EH (cell line): ENCODE measurements at regions not wholly inside any gene's neighbourhood (a gene's known extent, or its start where the extent isn't known, plus 50 kb on each side); places are given as distances from the start of the nearest gene placed in this dataset.
"Not testable (repeated sequence)": the region's sequence is repeated elsewhere in the genome, so short reads cannot be mapped to it uniquely, and the experiment has no call there.

ENCODE experiments used
- DNase-seq: peaks from one replicate; pipeline ENCODE4 v3.0.0-alpha.2; 2015; ENCODE audit warnings: low read depth

DNA sequence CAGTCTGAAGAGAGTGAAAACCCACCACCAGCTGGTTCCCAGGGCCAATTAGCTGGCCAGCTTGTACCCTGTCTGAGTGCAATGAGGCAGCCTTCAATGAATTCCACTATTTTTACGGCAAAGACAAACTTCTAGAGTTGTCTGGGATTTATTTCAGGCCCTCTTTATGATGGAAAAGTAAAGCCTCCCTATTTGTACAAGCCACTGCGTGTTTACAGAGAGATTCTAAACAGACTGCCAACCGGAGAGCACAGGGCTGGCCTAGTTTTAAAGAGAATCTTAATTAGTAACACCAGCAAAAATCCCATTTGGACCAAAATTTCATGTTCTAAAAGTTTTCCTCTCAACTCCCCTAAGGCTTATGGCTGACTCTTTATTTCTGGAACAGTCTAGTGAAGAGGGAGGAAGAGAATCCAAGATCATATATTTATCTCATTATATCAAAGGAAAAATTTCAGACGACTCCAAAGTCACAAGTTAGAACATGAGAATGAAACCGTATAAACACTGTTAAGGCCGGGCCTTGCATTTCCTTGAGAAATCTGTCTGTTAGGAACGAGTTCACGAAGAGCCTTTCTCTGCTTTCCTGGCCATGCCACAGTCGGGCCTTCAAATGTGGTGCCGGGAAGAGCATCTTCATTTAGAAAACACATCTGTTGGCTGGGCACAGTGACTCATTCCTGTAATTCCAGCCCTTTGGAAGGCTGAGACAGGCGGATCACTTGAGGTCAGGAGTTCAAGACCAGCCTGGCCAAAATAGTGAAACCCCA is 724.6 kb upstream of the NRP1 start:
- DNase-seq: no peak

DNA sequence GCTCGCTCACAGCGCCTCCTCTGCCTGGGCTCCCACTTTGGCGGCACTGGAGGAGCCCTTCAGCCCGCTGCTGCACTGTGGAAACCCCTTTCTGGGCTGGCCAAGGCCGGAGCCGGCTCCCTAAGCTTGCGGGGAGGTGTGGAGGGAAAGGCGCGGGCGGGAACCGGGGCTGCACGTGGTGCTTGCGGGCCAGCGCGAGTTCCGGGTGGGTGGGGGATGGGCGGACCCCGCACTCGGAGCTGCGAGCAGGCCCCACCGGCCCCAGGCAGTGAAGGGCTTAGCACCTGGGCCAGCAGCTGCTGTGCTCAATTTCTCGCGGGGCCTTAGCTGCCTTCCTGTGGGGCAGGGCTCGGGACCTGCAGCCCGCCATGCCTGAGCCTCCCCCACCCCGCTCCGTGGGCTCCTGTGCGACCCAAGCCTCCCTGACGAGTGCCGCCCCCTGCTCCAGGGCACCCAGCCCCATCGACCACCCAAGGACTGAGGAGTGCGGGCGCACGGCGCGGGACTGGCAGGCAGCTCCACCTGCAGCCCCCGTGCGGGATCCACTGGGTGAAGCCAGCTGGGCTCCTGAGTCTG is 721.0 kb upstream of the NRP1 start:
- DNase-seq: not testable (repeated sequence)

DNA sequence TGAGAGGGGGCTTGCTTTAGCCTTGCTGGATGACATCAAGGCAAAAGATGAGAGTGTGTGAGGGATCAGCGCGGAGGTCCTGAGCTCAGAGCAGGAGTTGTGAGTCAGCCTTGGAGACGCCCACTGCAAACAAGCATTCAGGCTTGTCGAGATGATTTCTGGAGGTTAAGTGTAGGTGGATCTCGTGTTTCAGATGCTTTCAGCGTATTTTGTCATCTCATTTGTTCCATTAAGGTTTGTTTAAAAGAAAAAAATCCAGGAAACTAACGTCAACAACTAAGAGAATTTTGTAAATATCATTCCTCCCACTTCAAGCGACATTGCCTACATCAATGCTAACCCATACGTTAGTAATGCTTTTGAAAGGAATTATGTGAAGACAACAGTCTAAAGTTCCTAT is 715.4 kb upstream of the NRP1 start:
- peak; percentile 49 for DNase-seq

DNA sequence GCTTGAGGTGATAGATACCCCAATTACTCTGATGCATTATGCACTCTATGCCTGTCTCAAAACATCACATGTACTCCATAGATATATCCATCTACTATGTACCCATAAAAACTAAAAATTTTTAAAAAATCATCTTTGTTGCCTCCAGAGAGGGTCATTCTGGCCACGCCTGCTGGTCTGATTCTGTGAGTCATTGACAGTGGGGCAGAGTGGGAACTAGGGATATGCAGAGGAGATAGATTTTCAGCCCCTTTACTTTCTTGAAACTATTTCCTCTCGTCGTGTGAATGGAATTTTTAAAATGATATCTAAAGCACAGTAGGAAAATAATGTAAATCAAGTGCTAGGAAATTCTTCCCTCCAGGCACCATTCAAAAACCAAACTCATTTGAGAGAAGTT is 715.0 kb upstream of the NRP1 start:
- DNase-seq: peak; percentile 34

DNA sequence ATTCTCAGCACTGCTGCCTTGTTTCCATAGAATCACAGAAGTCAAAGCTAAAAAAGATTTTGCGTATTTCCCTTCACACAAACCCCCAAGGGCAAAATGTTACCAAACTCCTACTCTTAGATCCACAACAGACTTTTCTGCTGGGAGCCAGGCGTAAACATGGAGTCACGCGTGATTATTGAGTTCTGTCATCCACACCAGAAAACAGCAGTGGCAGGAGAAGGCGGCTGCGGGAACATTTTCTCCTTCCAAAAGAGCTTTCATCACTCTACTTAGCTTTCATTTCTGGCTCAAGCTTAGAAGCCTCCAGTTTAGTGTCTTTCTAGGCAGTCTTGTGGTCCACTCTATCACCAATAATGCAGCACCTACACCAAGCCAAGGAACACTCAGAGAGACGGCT is 712.9 kb upstream of the NRP1 start:
- DNase-seq: no peak

DNA sequence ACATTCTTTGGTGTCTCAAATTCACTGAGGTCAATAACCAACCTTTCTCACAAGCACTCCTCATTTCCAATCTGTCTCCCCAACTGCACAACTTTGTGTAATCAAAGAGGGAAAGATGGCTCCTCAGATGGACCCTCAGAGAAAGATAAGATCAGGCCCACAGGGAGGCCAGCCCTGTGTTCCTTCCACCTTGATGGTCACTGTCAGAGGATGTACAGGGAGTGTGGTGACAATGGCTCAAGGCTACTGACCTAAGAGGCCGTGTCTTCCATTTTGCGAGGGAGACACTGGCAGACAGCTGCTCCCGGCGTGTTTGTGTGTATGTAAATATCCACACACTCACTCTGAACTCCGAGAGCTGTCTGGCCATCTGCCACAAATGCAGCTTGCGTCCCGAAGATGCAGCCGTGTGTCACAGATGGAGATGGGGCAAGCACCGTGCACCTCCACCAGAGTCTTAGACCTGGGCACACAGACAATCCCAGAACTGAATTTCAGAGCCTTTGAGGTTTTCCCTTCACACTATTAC is 712.1 kb upstream of the NRP1 start:
- DNase-seq: no peak

DNA sequence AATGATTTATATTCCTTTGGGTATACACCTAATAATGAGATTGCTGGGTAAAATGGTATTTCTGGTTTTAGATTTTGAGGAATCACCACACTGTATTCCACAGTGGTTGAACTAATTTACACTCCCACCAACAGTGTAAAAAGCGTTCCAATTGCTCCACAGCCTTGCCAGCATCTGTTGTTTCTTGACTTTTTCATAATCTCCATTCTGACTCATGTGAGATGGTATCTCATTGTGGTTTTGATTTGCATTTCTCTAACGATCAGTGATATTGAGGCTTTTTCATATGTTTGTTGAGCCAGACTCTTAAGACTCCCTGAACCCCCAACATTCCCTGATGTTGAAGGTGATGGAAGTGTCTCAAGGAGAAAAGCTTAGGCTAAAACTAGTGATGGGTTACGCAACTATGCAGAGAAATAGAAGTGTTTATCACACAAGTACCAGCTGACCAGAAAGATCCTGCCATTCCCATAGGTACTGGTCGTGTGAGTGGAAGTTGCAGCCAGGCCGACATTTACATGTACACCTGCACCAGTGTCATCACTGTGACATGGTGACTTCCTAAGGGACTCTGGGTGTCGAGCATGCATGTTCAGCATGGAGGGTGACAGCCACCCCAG is 711.2 kb upstream of the NRP1 start:
- DNase-seq: peak; percentile 54

DNA sequence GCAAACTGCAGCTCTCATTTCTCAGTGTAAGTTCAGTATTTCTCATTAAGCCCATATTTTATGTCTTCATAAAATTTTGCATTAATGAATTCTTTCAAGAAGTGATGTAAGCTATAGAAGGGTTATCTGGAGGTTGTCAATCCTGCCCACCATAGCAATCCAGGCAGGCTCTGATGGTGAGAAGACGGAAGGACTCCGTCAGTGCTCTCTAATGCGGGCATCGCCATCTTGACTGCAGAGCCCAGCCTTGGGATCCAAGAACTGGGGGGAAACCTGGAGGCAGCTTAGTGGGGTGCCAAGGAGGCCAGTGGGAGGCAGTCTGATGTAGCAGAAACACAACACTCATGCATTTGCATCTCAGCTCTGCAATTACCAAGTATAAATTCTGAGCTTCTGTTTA is 707.4 kb upstream of the NRP1 start:
- no peak for DNase-seq

DNA sequence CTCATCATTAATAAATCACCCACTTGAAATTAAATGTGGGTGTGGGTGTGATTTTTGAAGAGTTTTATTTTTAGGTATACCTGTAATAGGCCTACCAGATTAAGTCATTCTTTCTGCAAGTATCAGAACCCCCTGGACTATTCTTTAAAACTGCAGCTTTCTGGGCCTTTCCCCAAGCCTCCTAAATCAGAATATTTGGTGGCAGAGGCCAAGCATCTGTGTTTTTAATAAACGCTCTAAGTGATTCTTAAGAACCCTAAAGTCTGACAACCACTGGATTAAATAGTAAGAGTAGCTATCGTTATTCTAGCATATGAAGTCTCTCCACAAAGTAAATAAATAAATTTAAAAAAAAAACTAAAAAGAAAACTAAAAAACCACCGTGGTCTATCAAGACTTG is 703.0 kb upstream of the NRP1 start:
- no peak for DNase-seq

DNA sequence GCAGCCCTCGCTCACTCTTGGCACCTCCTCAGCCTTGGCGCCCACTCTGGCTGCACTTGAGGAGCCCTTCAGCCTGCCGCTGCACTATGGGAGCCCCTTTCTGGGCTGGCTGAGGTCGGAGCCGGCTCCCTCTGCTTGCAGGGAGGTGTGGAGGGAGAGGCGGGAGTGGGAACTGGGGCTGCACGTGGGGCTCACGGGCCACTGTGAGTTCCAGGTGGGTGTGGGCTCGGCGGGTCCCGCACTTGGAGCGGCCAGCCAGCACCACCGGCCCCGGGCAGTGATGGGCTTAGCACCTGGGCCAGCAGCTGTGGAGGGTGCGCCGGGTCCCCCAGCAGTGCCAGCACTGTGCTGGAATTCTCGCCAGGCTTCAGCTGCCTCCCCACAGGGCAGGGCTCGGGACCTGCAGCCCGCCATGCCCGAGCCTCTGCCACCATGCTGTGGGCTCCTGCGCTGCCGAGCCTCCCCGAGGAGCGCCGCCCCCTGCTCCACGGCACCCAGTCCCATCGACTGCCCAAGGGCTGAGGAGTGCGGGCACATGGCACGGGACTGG is 700.8 kb upstream of the NRP1 start:
- not testable (repeated sequence) for DNase-seq

DNA sequence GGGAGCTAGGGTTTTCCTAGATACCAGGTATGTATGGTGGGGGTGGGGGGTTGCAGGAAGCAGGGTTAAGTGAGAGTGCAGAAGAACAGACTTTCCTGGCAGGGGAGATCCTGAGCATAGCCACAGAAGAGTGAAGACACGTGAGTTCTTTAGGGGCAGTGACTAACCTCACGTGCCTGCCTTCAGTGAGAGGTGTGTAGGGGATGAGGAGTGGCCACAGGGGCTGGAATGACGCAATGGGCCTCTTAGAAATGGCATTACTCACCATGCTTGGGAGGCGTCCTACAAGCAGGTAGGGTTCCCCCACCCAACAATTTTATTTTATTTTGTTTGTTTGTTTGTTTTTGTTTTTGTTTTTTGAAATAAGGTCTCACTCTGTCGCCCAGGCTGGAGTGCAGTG is 698.6 kb upstream of the NRP1 start:
- no peak for DNase-seq

DNA sequence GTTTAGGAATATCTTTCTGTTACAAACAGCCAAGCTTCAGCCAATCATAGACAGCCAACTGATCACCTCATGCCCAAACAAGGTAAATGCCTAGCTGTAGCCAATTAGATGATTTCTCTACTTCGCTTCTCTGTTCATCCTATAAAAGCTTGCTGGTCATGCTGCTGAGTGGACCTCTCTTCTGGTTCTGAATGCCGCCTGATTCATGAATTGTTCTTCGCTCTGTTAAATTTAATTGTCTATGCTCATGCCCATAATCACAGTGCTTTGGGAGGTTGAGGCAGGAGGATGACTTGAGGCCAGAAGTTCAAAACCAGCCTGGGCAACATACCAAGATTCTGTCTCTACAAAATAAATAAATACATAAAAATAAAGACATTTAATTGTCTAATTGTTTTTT is 698.1 kb upstream of the NRP1 start:
- DNase-seq: no peak

DNA sequence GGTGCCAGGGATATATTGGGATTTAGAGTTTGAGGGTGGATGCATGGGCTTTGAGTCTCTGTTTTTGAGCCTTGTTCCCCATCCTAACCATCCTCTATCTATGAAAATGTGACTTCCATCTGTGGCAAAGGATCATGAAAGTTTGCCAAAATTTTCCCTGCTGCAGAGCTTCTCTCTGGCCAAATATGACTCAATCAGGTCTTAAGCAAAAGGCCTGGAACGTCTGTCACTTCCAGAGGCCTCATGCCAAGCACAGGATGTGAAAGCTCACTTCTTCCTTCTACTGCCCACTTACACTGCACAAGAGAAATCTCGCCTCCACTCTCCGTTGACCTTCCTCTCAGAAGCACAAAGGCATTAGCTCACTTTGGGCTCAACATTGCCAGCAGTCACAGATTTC is 696.9 kb upstream of the NRP1 start:
- DNase-seq: peak; percentile 78

DNA sequence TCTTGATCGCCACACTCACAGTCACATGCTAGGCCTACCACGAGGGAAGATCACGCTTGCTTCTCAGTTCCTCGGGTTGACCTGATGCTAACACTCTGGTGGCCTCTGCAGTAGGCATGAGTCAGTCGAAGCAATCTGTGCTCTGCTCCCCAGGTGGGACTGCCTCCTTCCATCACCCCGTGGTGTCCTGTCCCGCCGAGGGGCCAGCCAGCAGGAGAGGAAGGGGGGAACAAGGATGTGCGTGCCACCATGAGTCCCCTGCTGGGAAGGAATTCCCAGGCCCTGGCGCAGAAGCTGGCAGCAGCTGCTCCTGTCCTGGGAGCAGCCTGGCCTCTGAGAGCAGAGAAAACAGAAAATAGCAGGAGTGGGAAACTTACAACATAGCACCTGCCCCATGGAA is 695.0 kb upstream of the NRP1 start:
- DNase-seq: no peak

DNA sequence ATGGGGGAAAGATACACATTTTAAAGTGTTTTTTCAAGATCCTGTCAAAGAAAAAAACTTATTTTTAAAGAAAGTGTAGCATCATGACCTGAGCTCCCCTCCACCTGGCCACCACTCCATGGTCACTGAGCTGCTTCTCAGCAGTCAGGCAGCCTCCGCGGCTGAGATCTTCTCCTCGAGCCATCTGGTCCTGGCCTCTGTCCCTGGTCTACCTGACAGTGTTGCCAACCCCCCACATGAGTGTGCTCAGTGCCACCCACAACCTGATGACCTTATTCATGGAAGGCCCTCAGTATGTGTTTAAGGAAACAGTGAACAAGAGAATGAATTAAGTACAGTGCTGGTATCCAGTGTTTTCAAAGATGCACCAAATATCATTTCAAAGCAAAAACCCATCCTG is 694.5 kb upstream of the NRP1 start:
- no peak for DNase-seq

DNA sequence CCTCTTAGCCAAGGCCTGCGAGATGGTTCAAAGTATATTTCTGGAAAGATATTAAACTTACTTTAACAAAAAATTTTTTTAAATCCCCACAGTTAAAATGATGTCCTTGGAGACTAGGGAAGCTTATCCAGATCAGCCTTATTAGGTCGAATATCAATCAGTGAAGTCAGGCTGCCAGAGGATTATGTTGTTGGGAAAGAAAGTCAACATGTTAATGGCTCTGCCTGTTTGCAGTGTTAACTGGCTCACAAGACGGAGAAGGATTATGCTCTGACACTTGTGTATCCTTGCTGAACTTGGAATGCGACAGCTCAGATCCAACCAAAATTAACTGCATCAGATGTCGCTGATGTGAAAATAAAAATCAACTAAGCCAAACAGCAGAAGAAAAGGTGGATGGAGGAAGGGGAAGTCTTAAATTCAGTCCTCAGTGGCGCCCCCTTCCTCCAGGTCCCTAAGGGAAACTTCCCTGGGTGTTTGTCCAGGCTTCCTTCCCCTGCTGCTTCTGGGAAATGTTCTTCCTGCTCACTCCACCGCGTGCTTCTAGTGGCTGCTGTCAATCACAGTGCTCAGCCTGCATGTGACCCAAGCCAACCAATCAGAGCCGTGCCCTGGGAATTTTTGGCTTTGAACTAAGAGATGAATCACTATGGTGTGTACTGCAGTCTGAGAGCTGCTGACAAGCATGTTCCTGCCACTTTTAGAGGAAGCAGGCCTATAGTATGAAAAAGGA is 690.4 kb upstream of the NRP1 start:
- peak; percentile 9 for DNase-seq

DNA sequence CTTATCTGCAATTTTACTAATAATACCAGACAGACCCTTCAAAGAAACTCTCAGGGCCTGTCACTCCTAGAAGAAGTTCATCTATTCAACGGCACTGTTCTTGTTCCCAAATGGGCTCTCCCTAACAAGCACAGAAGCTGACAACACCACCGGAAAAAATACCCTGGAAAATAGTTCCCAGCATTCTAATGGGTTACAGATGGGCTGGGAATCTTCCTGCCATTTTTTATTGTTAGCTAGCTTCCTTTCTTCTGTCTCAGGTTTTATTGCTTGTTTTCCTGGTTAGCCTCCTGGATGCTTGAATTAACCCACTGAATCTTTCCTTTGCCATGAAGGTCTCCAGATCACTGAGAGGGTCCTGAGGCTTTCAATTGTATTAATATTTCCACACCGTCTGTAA is 689.8 kb upstream of the NRP1 start:
- DNase-seq: peak; percentile 9

DNA sequence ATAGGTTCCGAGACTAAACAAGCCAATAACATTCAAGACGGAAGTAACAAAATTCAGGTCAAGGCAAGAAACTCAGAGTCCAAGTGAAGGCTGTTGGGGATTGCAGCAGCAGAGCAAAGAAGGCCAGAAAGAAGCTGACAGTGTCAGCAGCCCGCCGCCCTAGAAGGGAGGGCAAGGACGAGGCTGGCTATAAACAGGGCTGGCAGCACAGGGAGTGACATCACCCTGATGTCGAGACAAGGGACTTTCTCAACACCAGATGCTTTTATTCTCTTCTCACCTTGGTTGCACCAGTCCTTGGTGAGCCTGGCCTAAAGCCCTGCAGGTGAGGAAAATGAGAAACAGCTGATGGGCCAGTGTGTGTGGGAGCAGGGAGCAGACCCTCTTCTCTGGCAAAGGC is 687.7 kb upstream of the NRP1 start:
- DNase-seq: no peak

DNA sequence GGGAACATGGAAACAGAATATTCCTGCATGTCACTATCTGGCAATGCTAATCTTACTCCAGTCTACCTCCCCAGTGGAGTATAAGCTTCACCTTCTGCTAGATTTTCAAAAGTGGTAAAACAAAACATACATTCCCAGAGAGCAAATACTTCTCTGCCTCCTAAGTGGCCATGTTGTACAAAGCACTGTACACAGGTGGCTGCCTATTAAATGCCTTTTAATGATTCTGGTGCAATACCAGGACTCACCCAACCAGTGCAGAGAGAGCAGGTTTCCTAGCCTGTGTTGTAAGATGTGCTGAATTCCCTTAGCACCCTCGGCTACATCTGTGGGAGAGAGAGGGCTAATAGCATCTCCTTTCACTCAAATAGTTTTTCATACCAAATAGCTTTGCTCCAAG is 684.3 kb upstream of the NRP1 start:
- no peak for DNase-seq

DNA sequence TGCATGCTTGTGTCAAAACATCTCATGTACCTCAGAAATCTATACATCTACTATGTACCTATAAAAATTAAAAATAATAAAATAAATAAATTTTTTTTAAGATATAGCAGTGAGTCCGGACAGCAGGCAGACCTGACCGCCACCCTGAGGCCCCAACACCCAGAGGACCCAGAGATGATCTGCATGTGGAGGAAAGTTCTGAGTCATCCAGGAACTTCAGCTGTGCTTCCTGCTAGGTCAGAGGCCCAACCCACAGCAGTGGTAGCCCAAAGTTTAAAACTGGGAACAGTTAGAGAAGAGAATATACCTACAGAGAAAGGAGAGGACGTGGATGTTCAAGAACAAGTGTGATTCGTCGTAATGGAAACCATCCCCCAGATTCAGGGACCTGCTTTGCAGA is 683.7 kb upstream of the NRP1 start:
- DNase-seq: no peak

DNA sequence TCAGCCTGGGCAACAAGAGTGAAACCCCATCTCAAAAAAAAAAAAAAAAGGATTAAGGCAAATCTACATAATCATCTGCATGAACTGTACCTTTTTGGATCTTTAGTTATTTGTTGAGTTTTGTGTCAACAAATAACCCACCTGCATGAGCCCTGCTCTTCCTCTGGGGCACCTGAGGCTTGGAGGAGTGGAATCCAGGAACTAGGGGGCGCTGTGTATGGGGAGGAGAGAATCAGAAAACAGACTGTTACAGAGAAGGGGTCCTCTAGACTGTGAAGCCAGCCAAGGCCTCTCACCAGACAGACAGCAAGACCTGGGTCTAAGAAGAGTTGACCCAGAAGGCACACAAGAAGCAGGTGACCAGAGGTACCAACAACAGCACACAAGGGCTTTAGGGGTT is 682.8 kb upstream of the NRP1 start:
- DNase-seq: no peak

DNA sequence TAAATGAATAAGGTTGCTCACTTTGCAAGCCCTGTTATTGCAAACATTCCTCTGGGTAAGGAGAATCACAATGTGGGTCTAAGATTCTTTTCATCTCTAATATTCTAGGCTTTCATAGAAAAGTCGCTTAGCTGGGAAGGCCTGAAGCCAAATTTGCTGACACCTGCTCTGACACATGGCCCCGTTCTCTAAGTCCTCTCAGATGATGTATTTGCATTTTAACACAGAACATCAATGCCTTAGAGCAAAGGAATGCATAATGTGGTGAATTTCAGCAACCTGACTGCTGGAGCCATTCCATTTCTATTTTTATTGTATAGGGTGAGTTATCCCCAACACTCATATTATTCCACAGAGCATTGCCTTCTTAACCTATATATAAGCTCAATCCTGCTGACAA is 682.1 kb upstream of the NRP1 start:
- DNase-seq: no peak

DNA sequence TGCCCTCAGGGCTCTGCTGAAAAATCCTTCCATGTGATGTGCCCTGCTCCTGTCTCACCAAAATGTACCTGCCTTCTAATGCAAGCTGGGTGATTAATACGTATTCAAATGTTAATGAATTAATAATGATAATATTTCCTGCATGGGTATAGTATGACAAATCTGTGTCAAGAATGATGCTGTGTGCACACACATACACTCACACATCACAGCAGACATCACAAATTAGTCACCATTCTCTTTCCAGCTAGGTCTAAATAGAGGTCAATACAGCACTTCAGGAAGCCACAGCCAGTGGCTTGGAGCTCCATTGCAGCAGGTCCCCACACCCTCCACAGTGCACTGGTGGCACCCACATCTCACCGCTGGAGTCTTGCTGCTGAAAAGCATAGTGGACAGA is 681.2 kb upstream of the NRP1 start:
- DNase-seq: no peak
